ENCODE measurements at regions not wholly inside any gene's neighbourhood (a gene's known extent, or its start where the extent isn't known, plus 50 kb on each side); places are given as distances from the start of the nearest gene placed in this dataset.
"Not testable (repeated sequence)": the region's sequence is repeated elsewhere in the genome, so short reads cannot be mapped to it uniquely, and the experiment has no call there.

GRCh38 chr7:153034791-153035190, 275.2 kb downstream of the ACTR3B start:
- Mint-ChIP-seq H3K4me1 (no peaks in the 10 kb centered on the region), H3K4me3 (no peak overlapping the region), H3K27ac (no peak overlapping the region), H3K36me3 (no peaks in the 10 kb centered on the region), H3K27me3 (no peaks in the 10 kb centered on the region), H3K9me3 (peaks cover 0 to 8% (median 5%) of the 10 kb centered on the region in 7 donors)
- ATAC-seq (ENCODE audit: low read depth in 2 of 2) (no peak), DNase-seq (no peak)

DNA sequence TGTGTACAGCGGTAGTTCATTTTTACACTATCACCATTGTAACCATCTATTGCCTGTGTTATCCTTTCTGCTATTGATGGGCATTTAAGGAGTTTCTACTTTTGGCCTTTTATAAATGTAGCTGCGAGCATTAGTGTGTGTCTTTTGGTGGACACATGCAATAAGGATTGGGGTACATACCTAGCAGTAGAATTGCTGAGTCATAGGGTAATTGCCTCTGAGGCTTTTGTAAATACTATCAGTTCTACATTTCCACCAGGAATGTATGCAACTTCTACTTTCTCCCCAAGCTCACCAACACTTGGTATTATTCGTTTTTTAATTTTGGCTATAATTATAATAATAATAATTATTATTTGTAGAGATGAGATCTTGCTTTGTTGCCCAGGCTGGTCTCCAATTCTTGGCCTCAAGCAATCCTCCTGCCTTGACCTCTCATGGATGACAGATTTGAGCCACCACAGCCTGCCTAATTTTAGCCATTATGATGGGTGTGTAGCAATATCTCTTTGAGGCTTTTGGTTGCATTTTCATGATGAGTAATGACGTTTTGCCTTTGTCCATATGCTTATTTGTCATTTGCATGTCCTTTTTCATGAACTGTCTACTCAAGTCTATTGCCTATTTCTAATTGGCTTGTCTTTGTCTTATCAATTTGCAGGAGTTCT, 277.0 kb downstream of the ACTR3B start:
- Mint-ChIP-seq H3K36me3 (no peaks in the 10 kb centered on the region), H3K27me3 (no peaks in the 10 kb centered on the region), H3K4me1 (no peaks in the 10 kb centered on the region), H3K4me3 (no peak overlapping the region), H3K27ac (no peak overlapping the region), H3K9me3 (peaks cover 0 to 8% (median 4%) of the 10 kb centered on the region in 7 donors)
- ATAC-seq (ENCODE audit: low read depth in 2 of 2) (no peak), DNase-seq (no peak)

- Mint-ChIP-seq H3K36me3 (no peaks in the 10 kb centered on the region), H3K4me1 (no peaks in the 10 kb centered on the region), H3K27me3 (peaks cover 0 to 5% (median 0%) of the 10 kb centered on the region in 3 donors), H3K27ac (no peak overlapping the region), H3K9me3 (peaks cover 0 to 8% (median 0%) of the 10 kb centered on the region in 7 donors), H3K4me3 (peak overlapping the region in 1 of 8 donors; percentile 53)
- DNase-seq (no peak), ATAC-seq (ENCODE audit: low read depth in 2 of 2) (no peak)
Observed at GRCh38 chr7:153043440-153043839, 283.9 kb downstream of the ACTR3B start.

DNA sequence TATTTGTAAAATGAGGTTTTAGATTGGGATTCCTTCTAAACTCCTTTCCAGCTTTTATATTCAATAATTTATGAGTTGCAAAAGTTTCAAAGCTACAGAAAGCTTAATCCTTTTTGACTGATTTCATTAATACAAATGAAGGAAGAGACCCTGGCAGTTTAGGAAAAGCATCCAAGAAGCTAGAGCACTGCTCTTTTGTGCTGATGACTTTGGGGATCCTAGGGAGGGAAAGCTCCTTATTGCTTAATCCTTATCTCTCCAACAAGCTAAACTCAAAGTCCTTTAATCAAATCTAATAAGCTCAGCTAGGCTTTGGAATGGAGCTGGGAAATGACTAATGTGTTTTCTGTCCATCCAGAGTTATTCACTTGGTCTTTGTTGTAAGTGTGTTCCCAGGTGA, 285.4 kb downstream of the ACTR3B start:
- no peak for DNase-seq
- no peaks in the 10 kb centered on the region for H3K4me1 Mint-ChIP-seq
- H3K27me3 Mint-ChIP-seq = peaks cover 0 to 5% (median 0%) of the 10 kb centered on the region in 3 donors
- no peaks in the 10 kb centered on the region for H3K36me3 Mint-ChIP-seq
- no peak overlapping the region for H3K4me3 Mint-ChIP-seq
- peaks cover 0 to 8% (median 0%) of the 10 kb centered on the region in 7 donors for H3K9me3 Mint-ChIP-seq
- H3K27ac Mint-ChIP-seq = no peak overlapping the region
- no peak for ATAC-seq (ENCODE audit: low read depth in 2 of 2)

DNA sequence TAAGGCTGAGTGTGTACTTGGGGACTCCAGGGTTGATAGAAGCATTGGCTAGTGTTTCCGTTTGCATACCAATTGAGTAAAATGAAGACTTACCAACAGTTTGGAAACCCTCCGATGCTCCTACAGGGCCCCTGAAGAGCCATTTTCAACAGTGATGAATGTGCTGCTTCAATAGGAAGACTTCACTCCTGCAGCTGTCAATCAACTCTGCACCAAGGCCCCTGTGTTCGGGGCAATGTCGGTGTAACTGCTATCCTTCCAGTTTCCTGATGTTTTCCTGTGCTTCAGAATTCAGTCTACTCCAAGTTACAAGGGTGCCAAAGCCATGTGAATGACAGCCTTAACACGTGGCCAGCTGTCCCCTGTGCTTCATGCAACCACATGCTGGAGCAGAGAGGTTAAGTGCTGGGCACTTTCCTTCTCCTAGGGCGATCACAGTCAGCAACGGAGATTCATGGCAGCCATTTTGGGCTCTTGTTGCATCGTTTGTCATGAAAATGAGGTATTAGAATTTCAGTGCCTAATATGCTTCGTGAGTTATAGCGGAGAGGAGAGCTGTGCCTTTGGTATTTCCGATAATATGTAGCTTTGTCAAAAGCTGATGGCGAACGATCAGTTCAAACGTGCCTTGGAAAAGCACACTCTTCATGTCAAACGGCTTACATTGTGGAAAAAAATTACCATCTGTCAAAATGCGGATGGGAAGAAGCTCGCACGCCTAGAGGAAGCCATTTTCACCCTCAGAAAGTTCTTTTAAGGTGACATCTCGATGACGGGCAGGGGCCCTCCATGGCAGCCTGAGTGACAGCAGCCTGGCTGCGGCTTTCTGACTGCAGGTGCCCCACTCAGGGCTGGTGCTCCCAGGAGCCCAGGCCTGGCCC, 287.8 kb downstream of the ACTR3B start:
- no peak for DNase-seq
- no peak for ATAC-seq (ENCODE audit: low read depth in 2 of 2)
- H3K9me3 Mint-ChIP-seq = peaks cover 0 to 7% (median 2%) of the 10 kb centered on the region in 7 donors
- H3K36me3 Mint-ChIP-seq = no peaks in the 10 kb centered on the region
- peaks cover 0 to 2% (median 0%) of the 10 kb centered on the region in 3 donors for H3K27me3 Mint-ChIP-seq
- no peak overlapping the region for H3K4me3 Mint-ChIP-seq
- H3K4me1 Mint-ChIP-seq = no peaks in the 10 kb centered on the region
- H3K27ac Mint-ChIP-seq = no peak overlapping the region

DNA sequence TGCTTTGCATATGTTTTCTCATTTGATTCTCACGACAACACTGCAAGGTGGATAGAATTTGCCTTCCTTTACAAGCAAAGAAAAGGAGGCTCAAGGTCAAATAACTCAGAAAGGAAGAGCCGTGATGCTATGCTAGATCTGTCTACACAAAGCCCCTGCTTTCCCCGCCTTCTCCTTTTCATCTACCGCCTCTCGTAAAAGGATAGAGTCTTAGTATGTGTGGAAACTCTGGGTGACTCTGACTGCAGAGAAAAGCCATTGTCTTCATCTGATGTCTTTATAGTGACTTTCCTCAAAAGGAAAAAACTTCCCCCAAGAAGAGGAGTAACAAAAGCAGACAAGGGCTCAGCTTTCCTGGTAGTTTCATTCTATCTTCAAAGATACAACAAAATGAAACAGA, 292.7 kb downstream of the ACTR3B start:
- DNase-seq (no peak), ATAC-seq (ENCODE audit: low read depth in 2 of 2) (no peak)
- peaks cover 0 to 5% (median 0%) of the 10 kb centered on the region in 7 donors for H3K9me3 Mint-ChIP-seq
- H3K4me1 Mint-ChIP-seq = no peaks in the 10 kb centered on the region
- no peaks in the 10 kb centered on the region for H3K36me3 Mint-ChIP-seq
- H3K27ac Mint-ChIP-seq = no peak overlapping the region
- no peak overlapping the region for H3K4me3 Mint-ChIP-seq
- no peaks in the 10 kb centered on the region for H3K27me3 Mint-ChIP-seq

DNA sequence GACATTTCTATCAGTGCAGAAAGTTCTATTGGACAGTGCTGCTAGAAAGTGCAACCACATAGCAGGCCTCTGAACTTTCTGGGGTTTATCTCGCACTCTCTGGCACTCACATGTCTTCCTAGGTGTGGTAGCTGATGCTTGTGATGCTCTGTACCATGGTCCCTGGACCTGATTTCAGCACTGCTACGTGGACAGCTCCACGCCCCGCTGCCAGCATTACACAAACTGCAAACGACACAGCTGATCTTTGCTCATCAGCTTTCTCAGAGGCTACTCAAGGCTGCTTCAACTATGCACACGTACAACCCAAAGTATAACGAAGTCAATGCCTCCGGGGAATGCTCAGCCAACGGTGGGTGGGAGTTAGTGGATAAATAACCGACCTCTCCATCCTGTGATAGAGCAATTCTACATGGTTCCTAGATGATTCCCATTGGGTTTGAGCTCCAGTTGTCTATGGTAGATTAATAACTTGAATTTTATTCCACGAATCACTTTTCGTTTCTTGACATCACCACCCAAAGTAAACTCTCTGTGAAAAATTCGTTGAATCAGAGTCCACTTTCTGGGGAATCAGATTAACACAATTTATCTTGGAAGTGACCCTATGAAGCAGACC, 302.5 kb downstream of the ACTR3B start:
- DNase-seq (no peak), ATAC-seq (ENCODE audit: low read depth in 2 of 2) (no peak)
- Mint-ChIP-seq H3K36me3 (no peaks in the 10 kb centered on the region), H3K27ac (no peak overlapping the region), H3K27me3 (no peaks in the 10 kb centered on the region), H3K4me1 (no peaks in the 10 kb centered on the region), H3K4me3 (no peak overlapping the region), H3K9me3 (peaks cover 0 to 8% (median 2%) of the 10 kb centered on the region in 7 donors)

DNA sequence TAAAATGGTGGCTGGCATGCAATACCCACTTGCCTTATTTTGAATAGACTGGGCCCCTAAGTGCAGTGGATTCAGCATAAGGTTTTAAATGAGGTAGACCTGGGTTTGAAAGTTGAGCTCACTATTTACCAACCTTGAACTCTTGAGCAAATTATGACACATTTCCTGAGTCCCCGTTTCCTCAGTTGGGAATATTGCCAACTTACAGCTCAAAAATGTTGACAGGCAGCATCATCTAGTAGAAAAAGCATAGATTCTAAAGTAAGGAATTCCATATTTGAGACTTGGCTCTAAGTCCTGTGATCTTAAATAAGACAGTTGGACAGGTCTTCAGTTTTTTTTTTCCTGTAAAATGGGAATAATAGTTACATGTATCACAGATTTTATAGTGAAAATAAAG, 305.5 kb downstream of the ACTR3B start:
- ATAC-seq (ENCODE audit: low read depth in 2 of 2) (no peak), DNase-seq (no peak)
- H3K4me1 Mint-ChIP-seq = no peaks in the 10 kb centered on the region
- no peak overlapping the region for H3K27ac Mint-ChIP-seq
- H3K27me3 Mint-ChIP-seq = no peaks in the 10 kb centered on the region
- no peak overlapping the region for H3K4me3 Mint-ChIP-seq
- H3K9me3 Mint-ChIP-seq = peaks cover 0 to 5% (median 0%) of the 10 kb centered on the region in 7 donors
- H3K36me3 Mint-ChIP-seq = no peaks in the 10 kb centered on the region

DNA sequence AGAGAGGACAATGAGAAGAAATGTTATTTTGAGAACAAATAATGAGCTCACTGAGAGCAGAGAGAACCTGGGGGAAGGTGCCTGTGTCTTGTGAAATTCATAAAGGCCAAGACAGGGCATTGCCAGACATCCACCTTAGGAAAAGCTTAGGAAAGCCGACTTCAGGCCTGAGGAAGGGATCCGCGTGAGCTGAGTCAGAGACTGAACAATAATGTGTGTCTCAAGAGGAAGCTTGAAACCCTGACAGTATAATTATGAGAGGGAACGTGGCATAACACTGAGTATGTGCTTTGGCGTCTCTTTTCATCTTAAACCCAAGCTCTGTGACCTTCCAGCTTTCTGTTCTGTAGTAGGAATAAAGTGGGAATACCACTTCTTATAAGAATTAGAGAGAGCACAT, 307.2 kb downstream of the ACTR3B start:
- no peak overlapping the region for H3K4me3 Mint-ChIP-seq
- H3K27ac Mint-ChIP-seq = no peak overlapping the region

DNA sequence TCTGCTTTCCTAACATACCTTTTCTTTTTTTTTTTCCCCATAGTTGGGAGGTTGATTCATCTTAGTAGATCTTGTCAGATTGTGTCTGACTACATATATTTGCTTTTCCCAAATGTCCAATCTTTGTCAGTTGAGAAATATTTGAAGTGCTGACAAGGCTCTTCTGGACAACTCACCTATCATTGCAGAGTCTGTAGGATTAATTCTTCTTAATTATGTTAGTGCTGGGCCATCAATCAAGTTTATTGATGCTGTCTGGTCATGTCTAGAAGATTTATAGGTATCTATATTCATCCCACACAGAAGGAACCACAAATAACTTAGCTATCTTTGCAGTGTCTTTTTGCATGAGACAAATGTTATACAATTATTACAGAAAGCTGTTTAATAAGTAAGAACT, 310.6 kb downstream of the ACTR3B start:
- H3K27me3 Mint-ChIP-seq = no peaks in the 10 kb centered on the region
- no peaks in the 10 kb centered on the region for H3K4me1 Mint-ChIP-seq
- H3K4me3 Mint-ChIP-seq = no peak overlapping the region
- H3K9me3 Mint-ChIP-seq = peaks cover 0 to 3% (median 0%) of the 10 kb centered on the region in 7 donors
- no peaks in the 10 kb centered on the region for H3K36me3 Mint-ChIP-seq
- ATAC-seq (ENCODE audit: low read depth in 2 of 2) = no peak
- no peak for DNase-seq
- H3K27ac Mint-ChIP-seq = peak overlapping the region in 1 of 6 donors; percentile 40

More for the DNA sequence above, 307.2 kb downstream of the ACTR3B start:
- Mint-ChIP-seq H3K4me1 (no peaks in the 10 kb centered on the region), H3K27me3 (no peaks in the 10 kb centered on the region), H3K36me3 (no peaks in the 10 kb centered on the region), H3K9me3 (peaks cover 0 to 4% (median 0%) of the 10 kb centered on the region in 7 donors)
- DNase-seq = no peak
- ATAC-seq (ENCODE audit: low read depth in 2 of 2) = no peak

DNA sequence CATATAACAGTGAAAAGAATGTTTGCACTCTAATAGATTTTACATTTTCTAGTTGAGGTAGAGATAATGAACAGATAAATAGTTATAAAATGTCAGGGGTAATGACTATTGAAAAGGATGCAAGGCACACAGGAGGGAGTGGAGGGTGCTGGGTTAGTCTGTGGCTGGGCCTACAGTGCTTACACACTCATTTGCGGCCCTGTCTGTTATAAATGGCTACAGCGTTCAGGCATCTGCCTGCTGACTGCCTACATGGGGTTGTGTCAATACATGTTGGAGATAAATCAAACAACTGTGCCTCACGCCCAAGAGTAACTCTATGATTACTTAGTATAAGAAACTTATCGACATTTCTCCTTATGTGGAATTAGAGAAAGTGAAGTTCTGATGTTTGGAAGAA, 313.3 kb downstream of the ACTR3B start:
- ATAC-seq (ENCODE audit: low read depth in 2 of 2) (no peak), DNase-seq (no peak)
- Mint-ChIP-seq H3K9me3 (peaks cover 0 to 7% (median 4%) of the 10 kb centered on the region in 7 donors), H3K4me3 (no peak overlapping the region), H3K27ac (no peak overlapping the region), H3K27me3 (no peaks in the 10 kb centered on the region), H3K4me1 (no peaks in the 10 kb centered on the region), H3K36me3 (no peaks in the 10 kb centered on the region)

DNA sequence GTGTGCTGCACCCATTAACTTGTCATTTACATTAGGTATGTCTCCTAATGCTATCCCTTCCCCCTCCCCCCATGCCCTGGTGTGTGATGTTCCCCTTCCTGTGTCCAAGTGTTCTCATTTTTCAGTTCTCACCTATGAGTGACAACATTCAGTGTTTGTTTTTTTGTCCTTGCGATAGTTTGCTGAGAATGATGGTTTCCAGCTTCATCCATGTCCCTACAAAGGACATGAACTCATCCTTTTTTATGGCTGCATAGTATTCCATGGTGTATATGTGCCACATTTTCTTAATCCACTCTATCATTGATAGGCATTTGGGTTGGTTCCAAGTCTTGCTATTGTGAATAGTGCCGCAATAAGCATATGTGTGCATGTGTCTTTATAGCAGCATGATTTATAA, 316.7 kb downstream of the ACTR3B start:
- not testable (repeated sequence) for ATAC-seq (ENCODE audit: low read depth in 2 of 2); H3K4me1 Mint-ChIP-seq; H3K27ac Mint-ChIP-seq; H3K27me3 Mint-ChIP-seq; DNase-seq; H3K36me3 Mint-ChIP-seq; H3K4me3 Mint-ChIP-seq; H3K9me3 Mint-ChIP-seq

GRCh38 chr7:153081496-153081895, 321.9 kb downstream of the ACTR3B start:
- Mint-ChIP-seq H3K36me3 (no peaks in the 10 kb centered on the region), H3K27ac (peak overlapping the region in 1 of 6 donors; percentile 33), H3K27me3 (no peaks in the 10 kb centered on the region), H3K4me3 (no peak overlapping the region), H3K4me1 (no peaks in the 10 kb centered on the region), H3K9me3 (peaks cover 0 to 11% (median 4%) of the 10 kb centered on the region in 7 donors)
- ATAC-seq (ENCODE audit: low read depth in 2 of 2) = no peak
- no peak for DNase-seq

- no peak for ATAC-seq (ENCODE audit: low read depth in 2 of 2)
- no peaks in the 10 kb centered on the region for H3K36me3 Mint-ChIP-seq
- no peaks in the 10 kb centered on the region for H3K4me1 Mint-ChIP-seq
- no peak overlapping the region for H3K27ac Mint-ChIP-seq
- peaks cover 0 to 6% (median 1%) of the 10 kb centered on the region in 7 donors for H3K9me3 Mint-ChIP-seq
- H3K4me3 Mint-ChIP-seq = no peak overlapping the region
- H3K27me3 Mint-ChIP-seq = no peaks in the 10 kb centered on the region
- no peak for DNase-seq
Observed at GRCh38 chr7:153084278-153084677, 324.7 kb downstream of the ACTR3B start.

Measured in naive B cell (primary cell).